Hepatocyte (in vitro differentiated cells): ENCODE measurements at regions not wholly inside any gene's neighbourhood (a gene's known extent, or its start where the extent isn't known, plus 50 kb on each side); places are given as distances from the start of the nearest gene placed in this dataset.

Source experiments
- DNase-seq: peaks from one replicate; pipeline ENCODE4 v3.0.0-alpha.2; 2016; ENCODE audit warnings: low spot score
- H2AFZ ChIP-seq: fragments of 200-600 bp; sonication (generic); 2 replicates; pipeline ENCODE4 v1.6.0; 2016; ENCODE audit warnings: antibody characterized with exemption, mild to moderate bottlenecking
- H3K27ac ChIP-seq: fragments of 200-600 bp; sonication (generic); 2 replicates; pipeline ENCODE4 v1.5.1; 2016; ENCODE audit warnings: mild to moderate bottlenecking
- H3K27me3 ChIP-seq: fragments of 200-600 bp; sonication (generic); 2 replicates; pipeline ENCODE4 v1.6.1; 2016
- H3K36me3 ChIP-seq: fragments of 200-600 bp; sonication (generic); replicated peaks from 2 replicates; pipeline ENCODE4 v1.5.1; 2016; ENCODE audit warnings: low read depth; ENCODE audit not compliant: insufficient read depth
- H3K4me1 ChIP-seq: fragments of 200-600 bp; sonication (generic); 2 replicates; pipeline ENCODE4 v1.5.1; 2016; ENCODE audit warnings: mild to moderate bottlenecking, moderate library complexity; ENCODE audit not compliant: insufficient read depth
- H3K4me2 ChIP-seq: fragments of 200-600 bp; sonication (generic); 2 replicates; pipeline ENCODE4 v1.6.0; 2016
- H3K4me3 ChIP-seq: fragments of 200-600 bp; sonication (generic); 2 replicates; pipeline ENCODE4 v1.5.1; 2016; ENCODE audit warnings: mild to moderate bottlenecking
- H3K79me2 ChIP-seq: fragments of 200-600 bp; sonication (generic); 2 replicates; pipeline ENCODE4 v1.6.0; 2017; ENCODE audit warnings: mild to moderate bottlenecking
- H3K9me2 ChIP-seq: fragments of 200-600 bp; sonication (generic); replicated peaks from 2 replicates; pipeline ENCODE4 v1.6.0; 2017; ENCODE audit warnings: mild to moderate bottlenecking; ENCODE audit not compliant: insufficient read depth
- H3K9me3 ChIP-seq: fragments of 200-600 bp; sonication (generic); 2 replicates; pipeline ENCODE4 v1.5.1; 2016; ENCODE audit warnings: low read depth, mild to moderate bottlenecking
- H4K20me1 ChIP-seq: fragments of 200-600 bp; sonication (generic); 2 replicates; pipeline ENCODE4 v1.6.0; 2016; ENCODE audit warnings: mild to moderate bottlenecking; ENCODE audit not compliant: insufficient read depth, poor library complexity, severe bottlenecking
- EZH2 ChIP-seq: fragments of 200-600 bp; sonication (generic); IDR thresholded peaks from 2 replicates; pipeline ENCODE4 v1.6.1; 2016; ENCODE audit warnings: antibody characterized with exemption, mild to moderate bottlenecking, borderline replicate concordance
- EZH2phosphoT487 ChIP-seq: fragments of 200-600 bp; sonication (generic); IDR thresholded peaks from one replicate; pipeline ENCODE4 v1.6.1; 2018; ENCODE audit warnings: antibody characterized with exemption, mild to moderate bottlenecking, low read depth, moderate library complexity; ENCODE audit not compliant: unreplicated experiment, severe bottlenecking
- WGBS: methylation state at CpG from one replicate; pipeline ENCODE4 v1.1.6; 2016; ENCODE audit warnings: low lambda C conversion rate; ENCODE audit errors: missing lambda C conversion rate; 5-methylcytosine and 5-hydroxymethylcytosine counted together
- TF ChIP-seq, protein P1 (sequence below): fragments of 200-600 bp; sonication (generic); IDR thresholded peaks from 2 replicates; pipeline ENCODE4 v1.5.1; 2016; ENCODE audit warnings: antibody characterized with exemption, mild to moderate bottlenecking; ENCODE audit not compliant: poor library complexity

DNA sequence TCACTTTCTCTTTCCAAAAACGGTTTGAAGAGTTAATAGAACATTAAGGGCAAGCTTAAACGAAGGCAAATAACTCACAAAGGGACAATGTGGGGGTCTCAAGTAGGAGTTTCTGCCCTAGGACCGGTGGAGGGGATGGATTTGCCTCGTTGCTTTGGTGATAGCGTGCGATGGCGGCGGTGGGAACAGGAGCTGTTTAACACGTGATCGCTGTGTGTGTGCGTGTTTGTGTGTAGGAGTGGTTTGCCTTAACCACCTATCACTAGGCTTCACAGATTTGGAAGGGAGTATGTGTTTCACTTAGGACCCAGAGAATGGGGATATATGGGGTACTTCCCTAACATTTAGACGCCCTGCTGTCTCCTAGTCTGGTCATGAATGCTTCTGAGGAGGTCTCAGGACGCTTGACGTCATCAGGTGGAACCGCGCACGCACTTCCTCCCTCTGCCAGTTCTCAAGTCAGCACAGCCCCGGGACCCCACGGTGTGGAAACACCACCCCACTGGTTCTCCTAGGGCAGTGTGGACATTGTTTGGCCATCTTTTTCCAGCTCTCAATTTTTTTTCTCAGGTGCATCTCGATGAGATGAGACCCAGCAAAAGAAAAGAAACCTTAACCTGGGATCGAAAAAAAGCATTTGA, 231.2 kb downstream of the ATP23 start:
- H3K4me2 ChIP-seq: no peak overlapping the region
- WGBS: 90% methylated on average over 21 of the region's 21 CpGs

DNA sequence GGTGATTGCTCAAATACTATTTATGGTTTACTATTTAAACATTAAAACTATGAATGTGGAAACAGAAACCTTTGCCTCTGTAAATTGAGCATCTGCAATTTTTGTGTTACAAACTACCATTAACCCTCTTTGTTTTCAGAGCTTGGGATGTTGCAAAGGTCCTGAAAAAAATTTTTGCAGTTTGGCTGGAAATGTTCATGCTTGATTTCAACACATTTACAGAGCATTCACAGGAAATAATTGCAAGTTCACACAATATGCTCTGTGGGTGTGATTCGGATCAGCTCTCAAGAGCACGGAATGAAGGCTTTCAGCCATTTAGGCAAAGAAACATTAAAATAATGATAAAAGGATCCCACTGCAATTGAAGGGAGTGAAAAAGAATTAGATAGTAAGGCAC, 232.9 kb downstream of the ATP23 start:
- Histone ChIP-seq H2AFZ (no peak overlapping the region), H3K4me3 (no peak overlapping the region), H3K4me1 (no peaks in the 10 kb centered on the region), H3K27ac (no peak overlapping the region), H4K20me1 (no peaks in the 10 kb centered on the region), H3K9me2 (no peaks in the 10 kb centered on the region), H3K9me3 (no peaks in the 10 kb centered on the region), H3K27me3 (no peaks in the 10 kb centered on the region), H3K4me2 (no peak overlapping the region), H3K36me3 (no peaks in the 10 kb centered on the region), H3K79me2 (no peaks in the 10 kb centered on the region)
- DNase-seq: no peak
- no peak for TF ChIP-seq EZH2phosphoT487
- no peak for TF ChIP-seq EZH2
- TF ChIP-seq, protein P1, sequence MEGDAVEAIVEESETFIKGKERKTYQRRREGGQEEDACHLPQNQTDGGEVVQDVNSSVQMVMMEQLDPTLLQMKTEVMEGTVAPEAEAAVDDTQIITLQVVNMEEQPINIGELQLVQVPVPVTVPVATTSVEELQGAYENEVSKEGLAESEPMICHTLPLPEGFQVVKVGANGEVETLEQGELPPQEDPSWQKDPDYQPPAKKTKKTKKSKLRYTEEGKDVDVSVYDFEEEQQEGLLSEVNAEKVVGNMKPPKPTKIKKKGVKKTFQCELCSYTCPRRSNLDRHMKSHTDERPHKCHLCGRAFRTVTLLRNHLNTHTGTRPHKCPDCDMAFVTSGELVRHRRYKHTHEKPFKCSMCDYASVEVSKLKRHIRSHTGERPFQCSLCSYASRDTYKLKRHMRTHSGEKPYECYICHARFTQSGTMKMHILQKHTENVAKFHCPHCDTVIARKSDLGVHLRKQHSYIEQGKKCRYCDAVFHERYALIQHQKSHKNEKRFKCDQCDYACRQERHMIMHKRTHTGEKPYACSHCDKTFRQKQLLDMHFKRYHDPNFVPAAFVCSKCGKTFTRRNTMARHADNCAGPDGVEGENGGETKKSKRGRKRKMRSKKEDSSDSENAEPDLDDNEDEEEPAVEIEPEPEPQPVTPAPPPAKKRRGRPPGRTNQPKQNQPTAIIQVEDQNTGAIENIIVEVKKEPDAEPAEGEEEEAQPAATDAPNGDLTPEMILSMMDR: no peak
- 90% methylated on average over 2 of the region's 2 CpGs for WGBS

More for the DNA sequence above, 231.2 kb downstream of the ATP23 start:
- Histone ChIP-seq H2AFZ (no peak overlapping the region), H3K27me3 (no peaks in the 10 kb centered on the region), H4K20me1 (no peaks in the 10 kb centered on the region), H3K27ac (no peak overlapping the region), H3K4me1 (no peaks in the 10 kb centered on the region), H3K9me2 (no peaks in the 10 kb centered on the region), H3K9me3 (no peaks in the 10 kb centered on the region), H3K4me3 (no peak overlapping the region), H3K79me2 (no peaks in the 10 kb centered on the region), H3K36me3 (no peaks in the 10 kb centered on the region)
- DNase-seq: no peak
- TF ChIP-seq EZH2phosphoT487: no peak
- TF ChIP-seq EZH2: no peak
- TF ChIP-seq, protein P1: no peak

DNA sequence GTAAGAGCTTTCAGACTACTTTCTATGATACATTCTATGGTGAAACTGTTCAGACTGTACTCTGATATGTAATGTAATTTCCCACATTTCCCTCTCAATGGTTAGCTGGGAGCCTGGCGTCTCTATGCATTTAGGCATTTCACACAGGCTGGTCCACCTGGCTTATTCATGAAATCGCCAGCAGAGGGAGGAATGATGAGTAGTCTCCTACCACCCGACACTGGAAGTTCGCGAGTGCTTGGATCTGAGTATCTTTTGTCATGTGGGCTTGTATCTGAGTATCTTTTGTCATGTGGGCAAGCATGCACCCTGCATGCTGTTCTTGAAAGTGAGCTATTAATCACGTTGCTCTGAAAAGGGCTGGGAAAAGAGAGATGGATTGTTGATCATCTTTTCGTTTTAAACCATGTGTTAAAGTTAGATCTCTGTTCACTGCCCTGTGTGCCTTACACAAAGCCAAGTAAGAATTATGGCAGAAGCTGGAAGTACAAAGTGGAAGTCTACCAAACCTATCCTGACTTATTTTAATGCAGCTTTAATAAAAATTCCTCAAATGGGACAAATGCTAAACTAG, 235.0 kb downstream of the ATP23 start:
- Histone ChIP-seq H3K27me3 (no peaks in the 10 kb centered on the region), H3K27ac (no peak overlapping the region), H3K9me3 (no peaks in the 10 kb centered on the region), H4K20me1 (no peaks in the 10 kb centered on the region), H2AFZ (no peak overlapping the region), H3K4me2 (no peak overlapping the region), H3K79me2 (no peaks in the 10 kb centered on the region), H3K36me3 (no peaks in the 10 kb centered on the region), H3K4me3 (no peak overlapping the region), H3K9me2 (no peaks in the 10 kb centered on the region), H3K4me1 (no peaks in the 10 kb centered on the region)
- no peak for TF ChIP-seq EZH2
- TF ChIP-seq, protein P1: peak; percentile 54
- WGBS: 35% methylated on average over 7 of the region's 7 CpGs
- peak; percentile 73 for DNase-seq
